ENCODE measurements at regions not wholly inside any gene's neighbourhood (a gene's known extent, or its start where the extent isn't known, plus 50 kb on each side); places are given as distances from the start of the nearest gene placed in this dataset.

- no peak for TF ChIP-seq CTCF (IDR thresholded peaks at IDR 0.05; ENCODE audit: borderline replicate concordance)
- H3K36me3 ChIP-seq: no peaks in the 10 kb centered on the region
- no peaks in the 10 kb centered on the region for H3K27me3 ChIP-seq (ENCODE audit: low read depth)
- DNase-seq: no peak
- peaks cover 12% of the 10 kb centered on the region for H3K9me3 ChIP-seq (replicated peaks)
- H3K4me1 ChIP-seq: no peaks in the 10 kb centered on the region
- intact Hi-C loops (cut with micrococcal nuclease): no loop called here
- no peak overlapping the region for H3K27ac ChIP-seq (replicated peaks)
- H3K4me3 ChIP-seq: no peak overlapping the region
Observed at GRCh38 chr9:118189615-118190014, 485.4 kb downstream of the TLR4 start.

DNA sequence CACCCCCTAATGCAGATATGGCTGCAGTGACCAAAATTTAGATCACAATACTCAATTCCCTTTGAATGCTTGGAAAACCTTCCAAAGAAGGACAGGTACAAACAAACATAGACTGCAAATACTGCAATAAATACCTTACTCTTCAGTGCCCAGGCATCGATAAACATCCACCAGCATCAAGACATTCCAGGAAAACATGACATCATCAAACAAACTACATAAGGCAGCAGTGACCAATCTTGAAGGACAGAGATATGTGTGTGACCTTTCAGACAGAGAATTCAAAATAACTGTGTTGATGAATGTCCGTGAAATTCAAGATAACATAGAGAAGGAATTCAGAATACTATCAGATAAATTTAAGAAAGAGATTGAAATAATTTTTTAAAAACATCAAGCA lies 488.6 kb downstream of the TLR4 start:
- intact Hi-C loops (cut with micrococcal nuclease): no loop called here
- no peak for TF ChIP-seq CTCF (IDR thresholded peaks at IDR 0.05; ENCODE audit: borderline replicate concordance)
- no peak overlapping the region for H3K27ac ChIP-seq (replicated peaks)
- H3K4me1 ChIP-seq: no peaks in the 10 kb centered on the region
- H3K9me3 ChIP-seq (replicated peaks): peaks cover 29% of the 10 kb centered on the region
- no peaks in the 10 kb centered on the region for H3K36me3 ChIP-seq
- no peaks in the 10 kb centered on the region for H3K27me3 ChIP-seq (ENCODE audit: low read depth)
- no peak overlapping the region for H3K4me3 ChIP-seq
- no peak for DNase-seq

GRCh38 chr9:118209343-118209742 lies 505.1 kb downstream of the TLR4 start:
- TF ChIP-seq CTCF (IDR thresholded peaks at IDR 0.05; ENCODE audit: borderline replicate concordance): no peak

DNA sequence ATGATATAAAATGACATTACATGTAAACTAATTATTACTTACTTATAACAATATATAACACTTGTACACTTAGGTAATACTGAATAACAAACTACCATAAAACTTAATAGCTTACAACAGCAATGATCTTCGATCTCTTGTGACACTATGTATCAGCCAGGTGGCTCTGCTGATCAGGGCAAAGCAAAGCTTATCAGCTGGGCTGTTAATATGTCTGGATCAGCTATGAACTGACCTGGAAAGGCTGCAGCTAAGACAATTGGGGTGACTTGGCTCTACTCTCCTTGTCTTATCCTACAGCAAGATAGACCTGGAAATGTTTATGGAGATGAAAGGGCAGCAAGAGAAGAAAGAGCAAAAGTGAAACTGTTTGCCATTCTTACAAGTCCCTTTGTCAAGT lies 511.3 kb downstream of the TLR4 start:
- intact Hi-C loops (cut with micrococcal nuclease): no loop called here
- no peak for TF ChIP-seq CTCF (IDR thresholded peaks at IDR 0.05; ENCODE audit: borderline replicate concordance)
- no peaks in the 10 kb centered on the region for H3K36me3 ChIP-seq

More at GRCh38 chr9:118209343-118209742, 505.1 kb downstream of the TLR4 start:
- DNase-seq: no peak
- Histone ChIP-seq H3K9me3 (replicated peaks) (peaks cover 8% of the 10 kb centered on the region), H3K4me1 (no peaks in the 10 kb centered on the region), H3K27ac (replicated peaks) (no peak overlapping the region), H3K4me3 (no peak overlapping the region), H3K27me3 (ENCODE audit: low read depth) (no peaks in the 10 kb centered on the region), H3K36me3 (no peaks in the 10 kb centered on the region)
- intact Hi-C loops (cut with micrococcal nuclease): no loop called here

DNA sequence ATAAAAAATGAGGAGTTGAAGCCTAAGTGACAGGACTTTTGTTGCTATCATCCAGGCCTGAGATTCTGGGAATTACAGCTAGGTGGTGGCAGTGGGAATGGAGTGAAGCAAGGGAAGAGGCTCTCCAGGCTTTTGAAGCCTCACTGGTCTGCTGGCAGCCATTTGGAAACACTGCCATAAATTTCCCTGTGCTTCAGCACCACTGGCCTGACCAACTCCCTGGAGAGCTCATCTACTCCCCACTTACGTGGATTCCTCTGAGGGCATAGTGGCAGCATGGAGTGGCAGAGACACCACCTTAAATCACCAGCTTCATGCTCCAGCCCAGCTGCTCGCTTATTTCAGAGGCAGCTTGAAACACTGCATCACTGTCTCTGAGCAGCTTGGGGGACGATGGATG lies 518.2 kb downstream of the TLR4 start:
- Histone ChIP-seq H3K9me3 (replicated peaks) (no peaks in the 10 kb centered on the region), H3K4me3 (no peak overlapping the region), H3K4me1 (no peaks in the 10 kb centered on the region), H3K27me3 (ENCODE audit: low read depth) (no peaks in the 10 kb centered on the region), H3K27ac (replicated peaks) (no peak overlapping the region), H3K36me3 (no peaks in the 10 kb centered on the region)
- no peak for TF ChIP-seq CTCF (IDR thresholded peaks at IDR 0.05; ENCODE audit: borderline replicate concordance)
- intact Hi-C loops (cut with micrococcal nuclease): no loop called here
- DNase-seq: no peak

More for the DNA sequence above, 511.3 kb downstream of the TLR4 start:
- DNase-seq: no peak
- Histone ChIP-seq H3K27ac (replicated peaks) (no peak overlapping the region), H3K27me3 (ENCODE audit: low read depth) (no peaks in the 10 kb centered on the region), H3K4me3 (no peak overlapping the region), H3K4me1 (no peaks in the 10 kb centered on the region), H3K9me3 (replicated peaks) (no peaks in the 10 kb centered on the region)

- no peak for DNase-seq
- Histone ChIP-seq H3K27ac (replicated peaks) (no peak overlapping the region), H3K4me3 (no peak overlapping the region), H3K36me3 (no peaks in the 10 kb centered on the region), H3K27me3 (ENCODE audit: low read depth) (no peaks in the 10 kb centered on the region), H3K9me3 (replicated peaks) (no peaks in the 10 kb centered on the region), H3K4me1 (no peaks in the 10 kb centered on the region)
- intact Hi-C loops (cut with micrococcal nuclease): no loop called here
- TF ChIP-seq CTCF (IDR thresholded peaks at IDR 0.05; ENCODE audit: borderline replicate concordance): no peak
Observed at GRCh38 chr9:118223111-118223510, 518.9 kb downstream of the TLR4 start.

Measured in left ventricle myocardium inferior (tissue), 1 donor.